ENCODE measurements at regions not wholly inside any gene's neighbourhood (a gene's known extent, or its start where the extent isn't known, plus 50 kb on each side); places are given as distances from the start of the nearest gene placed in this dataset.
"Not testable (repeated sequence)": the region's sequence is repeated elsewhere in the genome, so short reads cannot be mapped to it uniquely, and the experiment has no call there.

- no peak for DNase-seq
These were observed 460.4 kb upstream of the RORB start for GRCh38 chr9:74036549-74037231.

GRCh38 chr9:74037274-74037673 is 459.9 kb upstream of the RORB start:
- no peak for DNase-seq

- DNase-seq: no peak
These were observed 455.5 kb upstream of the RORB start for GRCh38 chr9:74041588-74041987.

GRCh38 chr9:74044844-74045243 is 452.3 kb upstream of the RORB start:
- no peak for DNase-seq

- DNase-seq: no peak
These were observed 441.1 kb upstream of the RORB start for GRCh38 chr9:74056023-74056422.

- DNase-seq: not testable (repeated sequence)
These were observed 440.1 kb upstream of the RORB start for GRCh38 chr9:74057051-74057450.

GRCh38 chr9:74064702-74065101 is 432.4 kb upstream of the RORB start:
- no peak for DNase-seq

GRCh38 chr9:74066128-74066527 is 431.0 kb upstream of the RORB start:
- DNase-seq: no peak

- no peak for DNase-seq
These were observed 430.5 kb upstream of the RORB start for GRCh38 chr9:74066605-74067004.

GRCh38 chr9:74071502-74071901 is 425.6 kb upstream of the RORB start:
- DNase-seq: no peak

GRCh38 chr9:74073897-74074296 is 423.2 kb upstream of the RORB start:
- DNase-seq: no peak

GRCh38 chr9:74078647-74079046 is 418.5 kb upstream of the RORB start:
- DNase-seq: no peak

- DNase-seq: not testable (repeated sequence)
These were observed 416.5 kb upstream of the RORB start for GRCh38 chr9:74080652-74081051.

GRCh38 chr9:74083681-74084433 is 413.3 kb upstream of the RORB start:
- DNase-seq: no peak

- DNase-seq: not testable (repeated sequence)
These were observed 411.6 kb upstream of the RORB start for GRCh38 chr9:74085384-74086037.

GRCh38 chr9:74090921-74091320 is 406.2 kb upstream of the RORB start:
- not testable (repeated sequence) for DNase-seq

GRCh38 chr9:74092491-74092834 is 404.7 kb upstream of the RORB start:
- no peak for DNase-seq

- not testable (repeated sequence) for DNase-seq
These were observed 403.1 kb upstream of the RORB start for GRCh38 chr9:74094037-74094436.

- no peak for DNase-seq
These were observed 402.4 kb upstream of the RORB start for GRCh38 chr9:74094766-74095165.

GRCh38 chr9:74095925-74096324 is 401.2 kb upstream of the RORB start:
- DNase-seq: no peak

GRCh38 chr9:74096420-74096819 is 400.7 kb upstream of the RORB start:
- DNase-seq: no peak

GRCh38 chr9:74100042-74100441 is 397.1 kb upstream of the RORB start:
- no peak for DNase-seq

GRCh38 chr9:74102148-74102547 is 395.0 kb upstream of the RORB start:
- DNase-seq: not testable (repeated sequence)

GRCh38 chr9:74102702-74103101 is 394.4 kb upstream of the RORB start:
- DNase-seq: no peak

All from activated T-cell treated with anti-CD3 and anti-CD28 coated beads for 4 hours (primary cell).